Stromal cell of bone marrow (primary cell): ENCODE measurements at regions not wholly inside any gene's neighbourhood (a gene's known extent, or its start where the extent isn't known, plus 50 kb on each side); places are given as distances from the start of the nearest gene placed in this dataset.
"Not testable (repeated sequence)": the region's sequence is repeated elsewhere in the genome, so short reads cannot be mapped to it uniquely, and the experiment has no call there.

ENCODE experiments used
- DNase-seq: peaks from one replicate; pipeline ENCODE4 v3.0.0-alpha.2; 2012; ENCODE audit warnings: low read depth

GRCh38 chr13:46498650-46499049, 54.3 kb upstream of the LRCH1 start:
- DNase-seq: no peak

- no peak for DNase-seq
These were observed 56.9 kb upstream of the LRCH1 start for GRCh38 chr13:46496086-46496485.

GRCh38 chr13:46495651-46496050, 57.3 kb upstream of the LRCH1 start:
- no peak for DNase-seq

- DNase-seq: no peak
These were observed 57.9 kb upstream of the LRCH1 start for GRCh38 chr13:46495066-46495465.

GRCh38 chr13:46492946-46493345, 60.0 kb upstream of the LRCH1 start:
- peak; percentile 54 for DNase-seq

- DNase-seq: no peak
These were observed 61.3 kb upstream of the LRCH1 start for GRCh38 chr13:46491641-46492040.

GRCh38 chr13:46490713-46491112, 62.3 kb upstream of the LRCH1 start:
- DNase-seq: not testable (repeated sequence)

- DNase-seq: no peak
These were observed 62.8 kb upstream of the LRCH1 start for GRCh38 chr13:46490129-46490528.

- peak; percentile 97 for DNase-seq
These were observed 63.4 kb upstream of the LRCH1 start for GRCh38 chr13:46489586-46490023.

- DNase-seq: no peak
These were observed 65.2 kb upstream of the LRCH1 start for GRCh38 chr13:46487748-46488147.

GRCh38 chr13:46486270-46486669, 66.7 kb upstream of the LRCH1 start:
- no peak for DNase-seq

GRCh38 chr13:46484561-46484960, 68.4 kb upstream of the LRCH1 start:
- no peak for DNase-seq

- no peak for DNase-seq
These were observed 71.8 kb upstream of the LRCH1 start for GRCh38 chr13:46481166-46481565.

GRCh38 chr13:46480131-46480530, 72.8 kb upstream of the LRCH1 start:
- no peak for DNase-seq

- no peak for DNase-seq
These were observed 73.3 kb upstream of the LRCH1 start for GRCh38 chr13:46479691-46480090.

GRCh38 chr13:46479283-46479682, 73.7 kb upstream of the LRCH1 start:
- DNase-seq: no peak

GRCh38 chr13:46478651-46479050, 74.3 kb upstream of the LRCH1 start:
- no peak for DNase-seq

- no peak for DNase-seq
These were observed 76.8 kb upstream of the LRCH1 start for GRCh38 chr13:46476174-46476573.

- no peak for DNase-seq
These were observed 77.4 kb upstream of the LRCH1 start for GRCh38 chr13:46475541-46475991.

- DNase-seq: no peak
These were observed 79.2 kb upstream of the LRCH1 start for GRCh38 chr13:46473806-46474205.

- DNase-seq: no peak
These were observed 80.6 kb upstream of the LRCH1 start for GRCh38 chr13:46472384-46472783.

GRCh38 chr13:46469699-46470098, 82.6 kb upstream of the RUBCNL start:
- DNase-seq: not testable (repeated sequence)

- peak; percentile 84 for DNase-seq
These were observed 81.8 kb upstream of the RUBCNL start for GRCh38 chr13:46468570-46469463.

- peak; percentile 54 for DNase-seq
These were observed 80.6 kb upstream of the RUBCNL start for GRCh38 chr13:46467694-46468093.
